Heart left ventricle (tissue), 16 donors: ENCODE measurements at regions not wholly inside any gene's neighbourhood (a gene's known extent, or its start where the extent isn't known, plus 50 kb on each side); places are given as distances from the start of the nearest gene placed in this dataset.
A peak's percentile ranks its signal among the peaks of the same experiment; 100 is the strongest.

Experiments
- ATAC-seq, 4 donors: fragments of 200-7000 bp; cut with Tn5 transposase; one replicate each; pipeline ENCODE4 v1.9.1; 2020 to 2022; ENCODE audit warnings: moderate library complexity in 4 of 4, mild to moderate bottlenecking in 3 of 4, moderate number of reproducible peaks in 1 of 4
- DNase-seq, 5 donors: peaks; one replicate each; pipeline ENCODE4 v3.0.0-alpha.2; 2020
- H3K27ac ChIP-seq, 12 donors: fragments of 200-600 bp; sonication (generic) in 4 of 12; one replicate each; pipeline versions ENCODE4 v1.5.0 to v1.8.0; 2016 to 2022; ENCODE audit warnings: mild to moderate bottlenecking in 2 of 12
- H3K27me3 ChIP-seq, 9 donors: fragments of 200-600 bp; sonication (generic) in 2 of 9; one replicate each; pipeline versions ENCODE4 v1.5.1 to v1.8.0; 2016 to 2022; ENCODE audit warnings: mild to moderate bottlenecking in 3 of 9
- H3K36me3 ChIP-seq, 9 donors: fragments of 200-600 bp; sonication (generic) in 2 of 9; one replicate each; pipeline versions ENCODE4 v1.5.0 to v1.8.0; 2018 to 2022; ENCODE audit warnings: mild to moderate bottlenecking in 2 of 9
- H3K4me1 ChIP-seq, 12 donors: fragments of 200-600 bp; sonication (generic) in 4 of 12; one replicate each; pipeline versions ENCODE4 v1.5.0 to v1.8.0; 2016 to 2022; ENCODE audit warnings: mild to moderate bottlenecking in 3 of 12
- H3K4me3 ChIP-seq, 12 donors: fragments of 200-600 bp; sonication (generic) in 4 of 12; one replicate each; pipeline versions ENCODE4 v1.5.0 to v1.8.0; 2017 to 2022; ENCODE audit warnings: mild to moderate bottlenecking in 9 of 12, moderate library complexity in 4 of 12
- H3K9me3 ChIP-seq, 12 donors: fragments of 200-600 bp; sonication (generic) in 4 of 12; one replicate each; pipeline versions ENCODE4 v1.5.0 to v1.8.0; 2016 to 2022; ENCODE audit warnings: mild to moderate bottlenecking in 1 of 12
- CTCF ChIP-seq, 12 donors: fragments of 200-600 bp; sonication (generic) in 4 of 12; IDR thresholded peaks; one replicate each; pipeline versions ENCODE4 v1.5.0 to v1.8.0; 2018 to 2022; ENCODE audit warnings: antibody characterized with exemption in 12 of 12, mild to moderate bottlenecking in 5 of 12
- POLR2A ChIP-seq, 2 donors: fragments of 450-650 bp; IDR thresholded peaks; one replicate each; pipeline ENCODE4 v1.6.1; 2017; ENCODE audit warnings: antibody characterized with exemption in 2 of 2, mild to moderate bottlenecking in 2 of 2, moderate library complexity in 2 of 2
- WGBS, 4 donors: extraction: QIAGEN DNeasy Blood & Tissue Kit in 2 of 4; methylation state at CpG; one replicate each; pipeline versions ENCODE4 v1.1.5 to v1.1.7; 2013 to 2018; 5-methylcytosine and 5-hydroxymethylcytosine counted together
- intact Hi-C, 10 donors: fragments of 100-400 bp; cut with DNase I; formaldehyde crosslinking; loops; one replicate each; pipeline versions ENCODE4 v1.11.1 to v1.14.2; 2022
- donor health status: ischemic (EF 13 %, LVEDD 7.1; RV severe dilation, severe dysfunction).
- donor health status: healthy with polysubstance abuse.
- donor health status: DM: no; HTN: yes; CAD: no.
- donor health status: DM: no; HTN: no; CAD: no.
- donor health status: ischemic (EF 25% LVEDD 6.9; RV normal size, moderate dysfunction).
- donor health status: ischemic (EF 25% LVEDD 5.7; RV mildly dilated, moderate dysfunction).
- donor health status: healthy.
- donor health status: DM: yes; HTN: yes; CAD: no.
- donor health status: ischemic (EF 35%, LVEDD 5.7; RV mildly dilated, moderate dysfunction).
- donor health status: nonischemic (EF 11% LVEDD 7.7; RV severe dilation, severe dysfunction).
- donor health status: DM: yes; HTN: yes; CAD: no.
- donor health status: PGD.
- donor health status: ischemic (EF 29% LVEDD 5.4; RV normal size, mild dysfunction).
- donor health status: nonischemic (EF 23%, LVEDD 6.1; RV moderate dilation, normal function).

DNA sequence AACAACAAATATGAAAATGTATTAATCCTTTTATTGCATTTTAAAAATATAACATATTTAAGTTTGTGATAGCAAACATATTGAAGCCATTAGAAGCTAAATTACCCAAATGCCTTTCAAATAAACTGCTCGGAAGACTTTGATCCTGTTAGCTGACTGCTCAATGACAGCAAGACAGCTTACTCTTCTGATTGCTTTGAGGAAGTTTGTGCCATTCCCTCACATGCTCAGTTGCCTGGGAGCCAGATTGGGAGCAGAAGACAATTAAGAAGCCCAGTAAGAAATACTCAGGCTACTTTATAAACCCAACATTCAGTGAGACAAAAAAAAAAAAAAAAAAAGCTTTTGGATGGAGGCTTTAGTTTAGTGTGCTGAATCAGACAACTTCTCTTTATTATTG lies 407.1 kb upstream of the SOX11 start:
- TF ChIP-seq CTCF (IDR thresholded peaks at IDR 0.05) (no peak), POLR2A (IDR thresholded peaks at IDR 0.05) (no peak)
- no peak for DNase-seq
- ATAC-seq: no peak
- H3K36me3 ChIP-seq: no peaks in the 10 kb centered on the region
- no peaks in the 10 kb centered on the region for H3K4me1 ChIP-seq
- peaks cover 0 to 11% (median 0%) of the 10 kb centered on the region in 12 donors for H3K9me3 ChIP-seq
- 78 to 86% (median 79%) methylated on average over 1 of the region's 1 CpG for WGBS, 4 donors
- H3K27ac ChIP-seq: no peak overlapping the region
- intact Hi-C loops: no loop called here
- H3K4me3 ChIP-seq: no peak overlapping the region
- peaks cover 0 to 5% (median 0%) of the 10 kb centered on the region in 9 donors for H3K27me3 ChIP-seq

DNA sequence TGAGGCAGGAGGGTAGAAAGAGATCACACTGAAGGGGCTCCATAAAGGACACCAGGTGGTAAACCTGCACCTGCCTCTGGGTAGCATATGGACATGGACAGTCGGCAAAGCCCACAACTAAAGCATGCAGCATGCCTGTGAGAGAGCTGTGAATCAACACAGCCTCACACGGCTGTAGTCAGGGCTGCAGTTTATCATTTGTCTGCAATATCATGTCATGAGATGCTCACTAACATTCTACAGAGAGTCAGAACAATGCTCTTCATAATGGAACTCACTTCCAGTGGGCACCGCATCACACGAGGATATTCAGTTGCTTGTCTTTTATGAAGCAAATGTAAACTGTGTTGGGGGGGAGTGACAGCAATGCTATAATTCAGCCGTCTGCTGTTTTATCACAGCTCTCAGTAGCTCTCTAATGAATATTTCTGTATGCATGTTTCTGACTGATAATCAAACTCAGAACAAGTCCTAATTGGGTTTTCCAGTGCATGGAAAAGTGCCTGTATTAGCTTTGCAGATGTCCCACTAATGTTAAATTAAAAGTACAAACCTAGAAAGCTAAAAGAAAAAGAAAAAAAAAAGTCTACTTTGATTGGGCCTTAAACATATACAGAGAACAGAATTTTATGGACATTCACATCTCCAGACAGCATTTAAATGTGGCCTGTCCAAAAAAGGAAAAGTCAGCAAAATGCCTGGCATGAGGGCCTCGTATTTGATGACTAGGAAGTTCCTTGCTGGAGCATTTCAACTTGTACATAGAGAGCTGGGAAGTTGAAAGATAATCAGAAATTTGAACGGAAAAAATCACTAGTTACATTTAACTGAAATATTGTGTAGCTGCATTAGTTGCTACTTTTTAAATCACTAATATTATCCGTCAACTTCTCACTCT lies 406.1 kb upstream of the SOX11 start:
- Histone ChIP-seq H3K4me1 (no peaks in the 10 kb centered on the region), H3K27ac (no peak overlapping the region), H3K9me3 (peaks cover 0 to 5% (median 0%) of the 10 kb centered on the region in 12 donors), H3K36me3 (no peaks in the 10 kb centered on the region), H3K27me3 (peaks cover 0 to 5% (median 0%) of the 10 kb centered on the region in 9 donors), H3K4me3 (no peak overlapping the region)
- intact Hi-C loops: no loop called here
- DNase-seq (no peak), ATAC-seq (no peak)
- 65 to 70% (median 68%) methylated on average over 8 of the region's 8 CpGs for WGBS, 4 donors
- no peak for TF ChIP-seq CTCF (IDR thresholded peaks at IDR 0.05)
- TF ChIP-seq POLR2A (IDR thresholded peaks at IDR 0.05): no peak

DNA sequence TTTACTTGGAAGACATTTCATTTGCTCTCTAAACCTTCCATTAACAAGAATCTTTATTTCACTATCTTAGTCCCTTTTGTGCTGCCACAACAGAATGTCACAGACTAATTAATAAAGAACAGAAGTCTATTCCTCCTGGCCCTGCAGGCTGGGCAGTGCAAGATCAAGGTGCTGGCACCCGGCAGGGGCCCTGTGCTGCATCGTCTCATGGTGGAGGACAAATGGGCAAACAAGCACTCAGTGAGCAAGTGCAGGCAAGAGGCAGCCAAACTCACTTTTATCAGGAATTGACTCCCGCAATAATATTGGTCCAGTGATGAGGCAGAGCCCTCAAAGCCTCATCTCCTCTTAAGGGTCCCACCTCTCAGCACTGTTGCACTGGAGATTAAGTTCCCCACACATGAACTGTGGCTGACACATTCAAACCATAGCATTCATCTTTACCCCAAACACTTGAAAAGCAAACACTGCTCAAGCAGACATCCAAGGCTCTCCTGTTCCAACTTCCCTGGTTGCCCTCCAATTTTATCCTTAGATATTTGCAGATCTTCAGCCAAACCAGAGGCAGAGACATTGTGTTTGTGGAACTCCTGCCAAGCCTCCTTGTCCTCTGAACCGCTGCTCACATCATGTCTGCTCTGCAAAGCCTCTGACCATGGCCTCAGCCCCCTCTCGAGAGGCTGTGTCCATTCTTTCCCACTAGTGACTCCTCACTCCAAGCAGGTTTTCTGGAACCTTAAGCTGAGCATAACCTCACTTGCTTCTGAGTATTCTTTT lies 404.4 kb upstream of the SOX11 start:
- H3K4me1 ChIP-seq: no peaks in the 10 kb centered on the region
- no peaks in the 10 kb centered on the region for H3K9me3 ChIP-seq
- H3K27ac ChIP-seq: no peak overlapping the region
- H3K36me3 ChIP-seq: no peaks in the 10 kb centered on the region
- ATAC-seq (no peak), DNase-seq (no peak)
- intact Hi-C loops: no loop called here
- 70 to 78% (median 73%) methylated on average over 5 of the region's 5 CpGs for WGBS, 4 donors
- TF ChIP-seq POLR2A (IDR thresholded peaks at IDR 0.05) (no peak), CTCF (IDR thresholded peaks at IDR 0.05) (no peak)
- H3K27me3 ChIP-seq: peaks cover 0 to 5% (median 0%) of the 10 kb centered on the region in 9 donors
- no peak overlapping the region for H3K4me3 ChIP-seq

GRCh38 chr2:5290900-5291546 lies 401.2 kb upstream of the SOX11 start:
- H3K4me3 ChIP-seq: no peak overlapping the region
- intact Hi-C loops: no loop called here
- H3K4me1 ChIP-seq: no peaks in the 10 kb centered on the region
- 39 to 44% (median 43%) methylated on average over 2 of the region's 2 CpGs for WGBS, 4 donors
- H3K9me3 ChIP-seq: no peaks in the 10 kb centered on the region
- H3K27ac ChIP-seq: no peak overlapping the region
- no peaks in the 10 kb centered on the region for H3K36me3 ChIP-seq
- peak in 2 of 12 donors; percentile 4 to 19 for TF ChIP-seq CTCF (IDR thresholded peaks at IDR 0.05)
- TF ChIP-seq POLR2A (IDR thresholded peaks at IDR 0.05): no peak
- ATAC-seq: no peak
- peaks cover 0 to 9% (median 0%) of the 10 kb centered on the region in 9 donors for H3K27me3 ChIP-seq
- DNase-seq: no peak
